ENCODE measurements at regions not wholly inside any gene's neighbourhood (a gene's known extent, or its start where the extent isn't known, plus 50 kb on each side); places are given as distances from the start of the nearest gene placed in this dataset.
"Not testable (repeated sequence)": the region's sequence is repeated elsewhere in the genome, so short reads cannot be mapped to it uniquely, and the experiment has no call there.

GRCh38 chr4:27407616-27408015 is 547.0 kb downstream of the STIM2 start:
- no peak overlapping the region for H3K4me3 ChIP-seq (ENCODE audit: low read depth, low read length)
- TF ChIP-seq, protein P1, sequence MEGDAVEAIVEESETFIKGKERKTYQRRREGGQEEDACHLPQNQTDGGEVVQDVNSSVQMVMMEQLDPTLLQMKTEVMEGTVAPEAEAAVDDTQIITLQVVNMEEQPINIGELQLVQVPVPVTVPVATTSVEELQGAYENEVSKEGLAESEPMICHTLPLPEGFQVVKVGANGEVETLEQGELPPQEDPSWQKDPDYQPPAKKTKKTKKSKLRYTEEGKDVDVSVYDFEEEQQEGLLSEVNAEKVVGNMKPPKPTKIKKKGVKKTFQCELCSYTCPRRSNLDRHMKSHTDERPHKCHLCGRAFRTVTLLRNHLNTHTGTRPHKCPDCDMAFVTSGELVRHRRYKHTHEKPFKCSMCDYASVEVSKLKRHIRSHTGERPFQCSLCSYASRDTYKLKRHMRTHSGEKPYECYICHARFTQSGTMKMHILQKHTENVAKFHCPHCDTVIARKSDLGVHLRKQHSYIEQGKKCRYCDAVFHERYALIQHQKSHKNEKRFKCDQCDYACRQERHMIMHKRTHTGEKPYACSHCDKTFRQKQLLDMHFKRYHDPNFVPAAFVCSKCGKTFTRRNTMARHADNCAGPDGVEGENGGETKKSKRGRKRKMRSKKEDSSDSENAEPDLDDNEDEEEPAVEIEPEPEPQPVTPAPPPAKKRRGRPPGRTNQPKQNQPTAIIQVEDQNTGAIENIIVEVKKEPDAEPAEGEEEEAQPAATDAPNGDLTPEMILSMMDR (IDR thresholded peaks at IDR 0.05; ENCODE audit: low read depth, low read length) = no peak

- no peak overlapping the region for H3K4me3 ChIP-seq (ENCODE audit: low read depth, low read length)
- TF ChIP-seq, protein P1 (IDR thresholded peaks at IDR 0.05; ENCODE audit: low read depth, low read length) = no peak
Observed at GRCh38 chr4:27412613-27413012, 552.0 kb downstream of the STIM2 start.

GRCh38 chr4:27414887-27415731 is 554.5 kb downstream of the STIM2 start:
- no peak overlapping the region for H3K4me3 ChIP-seq (ENCODE audit: low read depth, low read length)
- TF ChIP-seq, protein P1 (IDR thresholded peaks at IDR 0.05; ENCODE audit: low read depth, low read length) = no peak

DNA sequence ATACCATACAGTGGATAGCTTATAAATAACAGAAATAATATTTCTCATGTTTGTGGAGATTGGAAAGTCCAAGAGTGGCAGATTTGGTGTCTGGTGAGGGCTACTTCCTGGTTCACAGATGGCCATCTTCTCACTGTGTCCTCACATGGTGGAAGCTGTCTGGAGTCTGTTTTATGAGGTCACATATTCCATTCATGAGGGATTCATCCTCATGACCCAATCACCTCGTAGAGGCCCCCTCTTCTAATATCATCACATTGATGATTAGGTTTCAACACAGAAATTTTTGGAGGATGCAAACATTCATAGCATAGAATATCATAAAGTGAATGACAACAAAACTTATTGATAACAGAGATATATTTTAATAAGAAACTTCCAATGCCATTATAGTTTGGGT is 568.0 kb downstream of the STIM2 start:
- no peak overlapping the region for H3K4me3 ChIP-seq (ENCODE audit: low read depth, low read length)
- TF ChIP-seq, protein P1 (IDR thresholded peaks at IDR 0.05; ENCODE audit: low read depth, low read length) = no peak

- TF ChIP-seq, protein P1 (IDR thresholded peaks at IDR 0.05; ENCODE audit: low read depth, low read length) = no peak
- no peak overlapping the region for H3K4me3 ChIP-seq (ENCODE audit: low read depth, low read length)
Observed at GRCh38 chr4:27429364-27429871, 568.8 kb downstream of the STIM2 start.

- H3K4me3 ChIP-seq (ENCODE audit: low read depth, low read length) = no peak overlapping the region
- TF ChIP-seq, protein P1 (IDR thresholded peaks at IDR 0.05; ENCODE audit: low read depth, low read length) = no peak
Observed at GRCh38 chr4:27442146-27442545, 581.5 kb downstream of the STIM2 start.

DNA sequence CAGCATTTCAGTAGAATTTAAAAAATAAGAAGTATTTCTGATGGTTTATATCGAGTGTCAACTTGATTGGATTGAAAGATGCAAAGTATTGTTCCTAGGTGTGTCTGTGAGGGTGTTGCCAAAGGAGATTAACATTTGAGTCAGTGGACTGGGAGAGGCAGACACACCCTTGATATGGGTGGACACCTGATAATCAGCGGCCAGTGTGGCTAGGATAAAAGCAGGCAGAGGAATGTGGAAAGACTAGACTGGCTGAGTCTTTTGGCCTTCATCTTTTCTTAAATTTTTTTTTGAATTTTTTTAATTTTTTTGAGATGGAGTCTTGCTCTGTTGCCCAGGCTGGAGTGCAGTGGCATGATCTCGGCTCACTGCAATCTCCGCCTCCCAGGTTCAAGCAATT is 582.0 kb downstream of the STIM2 start:
- not testable (repeated sequence) for H3K4me3 ChIP-seq (ENCODE audit: low read depth, low read length)

Data from WI38 (cell line).